NCI-H446 treated with DMSO at 0.1 percent for 48 hours (cell line): ENCODE measurements at regions not wholly inside any gene's neighbourhood (a gene's known extent, or its start where the extent isn't known, plus 50 kb on each side); places are given as distances from the start of the nearest gene placed in this dataset.

Source experiments
- DNase-seq: peaks from one replicate; lab custom pipeline; 2025; lab: John Stamatoyannopoulos, UW

DNA sequence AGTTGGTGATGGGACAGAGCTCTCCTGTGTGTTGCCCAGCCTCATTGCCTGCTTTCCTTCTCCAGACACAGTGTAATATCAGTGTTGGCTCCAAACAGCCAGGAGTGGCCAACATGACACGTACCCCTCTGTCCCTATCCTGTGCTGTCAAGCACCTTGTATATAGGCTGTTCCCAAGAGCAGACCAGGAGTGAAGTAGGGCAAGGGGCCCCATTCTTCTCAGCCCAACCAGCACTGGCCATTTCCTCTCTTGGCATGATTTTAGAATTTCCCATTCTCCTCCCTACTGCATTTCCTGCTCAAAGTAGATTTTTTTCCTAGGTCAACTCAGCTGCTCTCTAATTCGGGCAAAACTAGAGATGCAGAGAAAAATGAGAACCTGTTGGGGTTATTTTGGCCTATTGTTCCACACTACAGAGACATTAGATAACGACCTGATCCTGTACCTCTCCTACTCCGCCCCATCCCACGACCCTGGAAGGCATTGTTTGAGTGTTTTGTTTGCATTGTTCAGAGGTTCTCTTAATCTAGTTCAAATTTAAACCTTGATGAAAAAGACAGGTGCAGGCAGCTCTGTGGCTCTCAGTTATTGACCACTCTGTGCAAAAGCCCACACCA, 95.6 kb downstream of the RASSF10 start:
- DNase-seq: no peak

DNA sequence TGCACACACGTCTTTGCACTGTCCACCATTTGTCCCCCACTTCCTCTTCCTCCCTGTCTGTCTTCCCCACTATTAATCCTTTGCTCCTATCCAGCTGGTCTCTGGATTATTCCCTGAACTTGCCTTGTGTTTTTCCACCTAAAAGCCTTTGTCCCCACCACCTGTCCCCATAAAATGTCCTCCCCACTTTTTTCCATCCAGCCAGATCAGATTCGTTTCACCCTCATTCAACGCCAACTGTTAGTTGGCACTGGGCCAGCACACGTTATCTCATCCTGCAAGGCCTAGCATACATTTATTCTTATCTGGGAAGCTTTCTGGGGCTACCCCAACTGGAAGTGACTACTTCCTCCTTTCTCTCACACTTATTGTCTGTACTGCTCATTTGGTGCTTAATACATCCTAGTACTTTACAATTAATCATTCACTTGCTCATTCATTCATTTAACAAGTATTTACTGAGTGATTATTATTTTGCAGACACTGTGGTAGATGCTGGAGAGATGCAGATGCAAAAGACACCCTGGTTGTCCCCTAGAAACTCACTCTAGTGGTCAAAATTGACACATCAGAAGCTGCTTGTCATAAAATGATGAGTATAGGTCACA, 96.2 kb downstream of the RASSF10 start:
- DNase-seq: no peak

DNA sequence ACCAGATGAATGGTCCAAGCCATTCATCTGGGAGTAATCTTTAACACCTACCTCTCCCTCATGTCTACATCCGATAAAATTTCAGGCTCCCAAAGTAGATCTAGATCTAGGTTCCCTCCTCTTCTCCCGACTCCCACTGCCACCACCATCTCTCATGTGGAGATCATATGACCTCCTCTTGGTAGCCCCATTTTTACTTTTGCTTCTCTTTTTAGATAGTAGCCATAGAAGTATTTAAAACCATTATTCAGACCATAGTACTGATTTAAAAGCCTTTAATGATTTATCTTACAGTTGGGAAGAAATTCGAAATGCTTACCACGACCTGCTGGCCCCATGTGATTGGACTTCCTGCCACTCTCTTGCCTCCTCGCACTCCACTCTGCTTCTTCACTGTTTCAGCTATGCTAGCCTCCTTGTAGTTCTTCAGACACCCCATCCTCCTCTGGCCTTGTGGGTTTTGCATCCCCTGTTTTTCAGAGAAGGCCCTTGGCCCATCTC, 98.5 kb downstream of the RASSF10 start:
- no peak for DNase-seq

DNA sequence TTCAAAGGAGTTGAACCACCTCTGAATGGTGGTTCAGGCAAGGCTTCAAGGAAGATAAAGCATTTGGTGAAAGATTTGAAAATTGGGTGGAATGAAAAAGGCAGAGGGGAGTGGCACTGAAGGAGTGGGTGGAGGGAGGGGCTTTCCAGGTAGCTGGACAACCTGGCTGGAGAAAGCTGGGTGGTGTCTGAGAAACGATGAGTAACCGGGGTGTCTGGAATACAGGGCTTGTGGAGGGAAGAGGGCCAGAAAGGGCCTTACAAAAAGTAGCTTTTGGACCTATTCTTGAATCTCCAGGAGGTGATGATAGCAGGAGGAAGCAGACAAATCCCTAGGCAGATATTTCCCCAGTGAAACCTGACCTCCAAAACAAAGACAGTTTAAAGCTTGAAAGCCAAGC, 99.3 kb downstream of the RASSF10 start:
- no peak for DNase-seq

DNA sequence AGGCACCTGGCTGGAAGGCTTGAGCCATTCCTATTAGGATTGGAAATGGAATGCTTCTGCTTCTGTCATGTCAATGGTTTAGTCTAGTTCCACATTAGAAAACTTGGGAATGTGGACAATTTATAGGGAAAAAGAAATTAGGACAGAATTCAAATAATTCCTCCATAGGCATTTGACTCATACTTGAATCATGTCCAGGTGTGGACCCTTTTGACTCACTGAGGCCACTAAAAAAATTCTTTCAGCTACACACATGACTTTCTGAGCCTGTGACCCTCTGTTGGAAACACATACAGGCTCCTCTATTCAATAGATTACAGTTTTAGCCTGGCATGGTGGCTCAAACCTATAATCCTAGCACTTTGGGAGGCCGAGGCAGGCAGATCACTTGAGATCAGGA, 100.5 kb downstream of the RASSF10 start:
- DNase-seq: no peak

DNA sequence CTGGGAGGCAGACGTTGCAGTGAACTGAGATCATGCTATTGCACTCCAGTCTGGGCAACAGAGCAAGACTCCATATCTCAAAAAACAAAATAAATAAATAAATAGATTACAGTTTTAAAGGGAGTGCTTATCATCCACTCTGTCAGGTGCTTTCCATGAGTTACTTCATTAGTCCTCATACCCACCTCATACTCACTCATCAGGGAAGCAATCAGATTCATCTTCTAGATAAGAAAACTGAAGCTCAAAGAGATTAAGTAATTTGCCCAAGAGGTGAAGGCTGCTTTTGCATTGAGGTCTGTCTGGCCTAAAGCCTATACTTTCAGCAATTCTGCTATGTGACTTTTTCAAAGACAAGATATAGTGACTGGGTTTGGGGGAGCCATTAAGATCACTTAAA, 101.0 kb downstream of the RASSF10 start:
- no peak for DNase-seq

GRCh38 chr11:13110929-13111812, 102.1 kb downstream of the RASSF10 start:
- no peak for DNase-seq

DNA sequence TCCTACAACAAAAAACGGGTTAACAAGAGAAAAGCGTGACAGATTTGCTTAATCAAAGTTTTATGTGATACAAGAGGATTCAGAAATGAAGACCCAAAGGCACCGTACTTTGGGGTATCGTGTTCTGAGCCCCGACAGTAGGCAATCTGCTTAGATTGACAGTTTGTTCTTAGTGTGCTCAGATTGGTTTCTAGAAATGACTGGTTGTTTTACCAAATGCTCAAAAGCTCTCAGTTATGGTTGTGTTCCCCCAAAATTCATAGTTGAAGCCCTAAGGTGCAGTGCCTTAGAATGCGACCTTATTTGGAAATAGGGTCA, 102.7 kb downstream of the RASSF10 start:
- DNase-seq: no peak

- DNase-seq: no peak
These were observed 105.7 kb downstream of the RASSF10 start for GRCh38 chr11:13114566-13115379.

- DNase-seq: no peak
These were observed 106.2 kb downstream of the RASSF10 start for GRCh38 chr11:13115380-13115675.

- no peak for DNase-seq
These were observed 107.4 kb downstream of the RASSF10 start for GRCh38 chr11:13116491-13116890.

DNA sequence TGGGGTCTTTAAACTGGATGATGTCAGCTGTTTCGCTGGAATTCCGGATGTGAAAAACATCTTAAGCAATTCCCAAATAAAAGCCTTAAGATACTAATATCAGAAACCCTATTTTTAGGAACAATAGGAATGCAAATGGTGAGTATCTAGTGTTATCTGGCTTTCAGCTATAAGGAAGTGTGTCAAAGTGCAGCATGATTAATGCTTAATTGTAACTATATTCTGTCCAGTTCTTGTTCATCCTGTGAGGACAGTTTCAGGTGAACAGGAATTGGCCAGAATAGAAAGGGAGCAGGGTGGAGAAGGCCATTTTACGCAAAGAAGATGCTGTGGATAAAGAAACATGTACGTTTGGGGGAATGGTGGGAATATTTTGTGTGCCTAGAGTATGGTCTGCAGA, 108.2 kb downstream of the RASSF10 start:
- no peak for DNase-seq

DNA sequence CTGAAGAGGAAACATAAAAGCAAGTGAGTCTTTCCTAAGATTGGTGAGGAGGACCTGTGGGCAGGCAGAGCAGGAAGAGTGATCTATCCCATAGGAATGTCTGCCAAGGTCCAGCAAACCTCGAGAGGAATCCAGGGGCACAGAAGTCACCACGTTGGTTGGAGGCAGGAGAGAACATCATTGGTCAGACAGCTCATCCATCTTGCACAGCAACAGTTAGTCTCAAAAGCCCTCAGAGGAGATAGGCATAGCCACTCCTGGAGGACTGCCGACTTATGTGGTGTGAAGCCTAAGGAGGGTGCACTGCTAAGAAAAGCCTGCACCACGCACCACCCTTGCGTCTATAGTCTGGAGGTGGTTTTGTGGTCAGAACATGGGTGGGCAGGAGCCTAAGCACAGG, 109.1 kb downstream of the RASSF10 start:
- no peak for DNase-seq

GRCh38 chr11:13118650-13119049, 109.5 kb downstream of the RASSF10 start:
- no peak for DNase-seq

DNA sequence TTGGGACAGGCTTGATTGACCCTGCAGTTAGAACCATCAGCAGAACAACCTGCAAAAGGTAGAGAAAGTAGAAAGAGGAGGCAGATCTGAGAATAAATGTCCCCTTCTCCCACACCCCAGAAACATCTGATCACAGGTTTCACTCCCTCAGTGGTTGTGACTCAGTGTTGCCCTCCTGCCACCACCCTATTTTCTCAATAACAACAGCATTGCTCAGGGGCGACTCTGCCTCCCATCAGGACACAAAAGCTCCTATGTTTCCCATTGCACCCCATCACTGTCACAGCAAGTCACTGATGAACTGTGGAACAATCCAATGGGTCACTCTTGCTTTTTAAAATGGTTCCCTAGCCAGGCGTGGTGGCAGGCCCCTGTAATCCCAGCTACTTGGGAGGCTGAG, 110.2 kb downstream of the RASSF10 start:
- DNase-seq: no peak

GRCh38 chr11:13119941-13120520, 110.9 kb downstream of the RASSF10 start:
- DNase-seq: no peak

- DNase-seq: no peak
These were observed 111.6 kb downstream of the RASSF10 start for GRCh38 chr11:13120691-13121090.

GRCh38 chr11:13126430-13126829, 117.3 kb downstream of the RASSF10 start:
- no peak for DNase-seq

DNA sequence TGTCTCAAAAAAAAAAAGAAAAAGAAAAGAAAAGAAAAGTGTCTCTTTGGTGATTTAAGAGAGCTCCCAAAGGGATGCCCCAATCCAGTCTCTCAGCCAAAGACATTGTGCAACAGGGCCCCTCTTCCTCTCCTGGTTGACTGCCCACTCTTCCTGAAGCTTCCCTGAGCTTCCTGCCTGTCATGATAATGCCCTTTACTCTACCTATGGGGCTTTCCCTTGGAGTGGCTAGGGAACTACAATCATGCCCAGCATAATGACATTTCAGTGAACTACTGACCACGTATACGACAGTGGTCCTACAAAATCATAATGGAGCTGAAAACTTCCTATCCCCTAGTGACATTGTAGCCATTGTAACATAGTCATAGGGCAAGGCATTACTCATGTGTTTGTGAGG, 118.0 kb downstream of the RASSF10 start:
- DNase-seq: no peak

GRCh38 chr11:13128354-13128753, 119.2 kb downstream of the RASSF10 start:
- no peak for DNase-seq

DNA sequence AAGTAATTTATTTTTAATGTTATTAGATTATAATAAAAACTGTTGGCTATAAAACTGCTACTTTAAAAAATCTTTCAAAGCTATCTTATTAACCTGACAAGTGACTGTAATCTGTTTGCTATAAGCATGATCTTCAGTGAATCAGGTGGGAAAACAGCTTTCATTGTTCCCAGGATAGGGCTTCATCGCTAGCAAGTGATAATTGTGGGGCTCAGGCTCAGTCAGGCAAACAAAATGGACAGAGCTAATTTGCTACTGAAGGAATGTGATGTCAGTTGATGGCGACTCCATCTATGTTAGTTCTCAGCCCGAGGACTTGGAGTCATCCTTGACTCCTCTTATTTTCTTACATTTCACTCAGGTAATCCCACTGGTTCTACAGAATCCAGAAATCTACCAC, 125.0 kb downstream of the RASSF10 start:
- no peak for DNase-seq

- no peak for DNase-seq
These were observed 125.8 kb downstream of the RASSF10 start for GRCh38 chr11:13134886-13135285.
